ENCODE measurements at regions not wholly inside any gene's neighbourhood (a gene's known extent, or its start where the extent isn't known, plus 50 kb on each side); places are given as distances from the start of the nearest gene placed in this dataset.
"Not testable (repeated sequence)": the region's sequence is repeated elsewhere in the genome, so short reads cannot be mapped to it uniquely, and the experiment has no call there.

DNA sequence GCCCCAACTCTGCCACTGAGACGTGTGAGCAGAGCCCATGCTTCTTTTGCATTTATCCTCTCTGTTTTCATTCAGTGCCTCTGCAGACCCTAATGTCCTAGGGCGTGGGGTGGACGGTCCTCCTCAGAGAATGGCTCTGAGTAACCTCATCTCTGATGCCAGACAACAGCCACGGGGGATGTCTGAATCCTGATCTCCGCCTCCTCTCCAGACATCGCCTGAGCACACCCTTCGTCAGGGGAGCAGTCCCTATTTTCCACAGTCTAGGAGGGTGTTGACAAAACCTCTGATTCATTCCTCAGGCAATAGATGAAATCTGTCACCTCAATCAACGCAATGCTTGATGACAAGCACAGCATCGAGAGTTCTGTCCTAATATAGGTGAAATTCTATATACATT, 109.2 kb upstream of the DYRK2 start:
- no peak for ATAC-seq

DNA sequence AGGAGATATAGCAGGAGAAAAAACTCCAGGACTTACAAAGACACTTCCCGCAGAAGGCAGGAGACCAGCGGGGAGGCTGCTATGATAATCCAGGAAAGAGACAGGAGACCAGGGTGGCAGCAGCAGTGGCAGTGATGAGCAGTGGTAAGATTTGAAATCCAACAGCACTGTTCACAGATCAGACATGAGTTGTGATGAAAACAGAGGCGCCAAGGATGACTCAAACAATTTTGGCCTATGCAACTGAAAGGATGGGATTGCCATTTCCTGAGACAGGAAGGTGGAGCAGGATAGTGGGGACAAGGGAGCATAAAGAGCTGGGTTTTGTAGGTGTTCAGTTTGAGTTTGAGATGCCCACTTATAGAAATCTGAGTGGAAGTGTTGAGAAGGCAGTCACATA, 108.6 kb upstream of the DYRK2 start:
- no peak for ATAC-seq

DNA sequence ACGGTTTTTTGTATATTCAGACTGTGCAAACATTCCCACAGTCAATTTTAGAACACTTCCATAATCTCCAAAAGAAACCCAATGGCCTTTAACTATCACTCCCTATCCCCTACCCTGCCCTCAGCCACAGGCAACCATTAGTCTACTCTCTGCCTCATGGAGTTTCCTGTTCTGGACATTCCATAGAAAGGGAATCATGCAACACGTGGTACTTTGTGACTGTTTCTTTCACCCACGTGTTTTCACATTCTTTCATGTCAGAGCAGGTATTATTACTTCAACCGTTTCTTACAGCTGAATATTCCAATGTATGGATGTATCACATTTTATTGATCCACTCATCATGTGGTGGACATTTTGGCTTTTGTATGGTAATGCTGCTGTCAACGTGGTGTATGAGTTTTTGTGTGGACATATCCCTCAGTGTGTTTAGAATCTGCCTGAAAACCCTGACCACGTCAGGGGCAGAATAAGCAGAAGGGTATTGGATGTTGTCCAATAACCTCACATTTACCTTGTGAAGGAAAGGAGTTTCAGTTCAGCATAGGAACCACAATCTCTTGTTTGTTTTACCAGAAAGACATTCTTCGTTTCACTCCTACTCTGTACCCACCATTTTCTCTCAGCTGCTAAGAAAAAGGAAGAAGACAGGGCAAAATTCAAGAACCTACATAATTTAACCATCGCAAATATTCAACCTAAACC, 107.5 kb upstream of the DYRK2 start:
- ATAC-seq: no peak

DNA sequence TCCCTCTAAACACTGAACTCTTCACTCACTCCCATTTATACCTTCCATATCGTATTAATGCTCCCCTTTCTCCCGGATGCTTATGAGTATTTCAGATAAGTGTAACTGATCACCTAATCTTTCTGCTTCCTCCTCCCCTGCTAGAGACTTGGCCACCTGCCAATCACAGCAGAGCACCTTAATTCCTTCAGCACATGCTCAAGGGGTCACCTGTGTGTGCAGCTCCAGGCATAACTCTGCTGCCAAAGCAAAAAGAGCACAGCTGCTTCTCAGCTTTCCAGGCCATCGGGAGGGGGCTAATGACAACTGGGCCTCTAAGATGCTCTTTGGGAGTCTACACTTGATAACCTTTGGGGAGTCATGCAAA, 106.9 kb upstream of the DYRK2 start:
- ATAC-seq: no peak

DNA sequence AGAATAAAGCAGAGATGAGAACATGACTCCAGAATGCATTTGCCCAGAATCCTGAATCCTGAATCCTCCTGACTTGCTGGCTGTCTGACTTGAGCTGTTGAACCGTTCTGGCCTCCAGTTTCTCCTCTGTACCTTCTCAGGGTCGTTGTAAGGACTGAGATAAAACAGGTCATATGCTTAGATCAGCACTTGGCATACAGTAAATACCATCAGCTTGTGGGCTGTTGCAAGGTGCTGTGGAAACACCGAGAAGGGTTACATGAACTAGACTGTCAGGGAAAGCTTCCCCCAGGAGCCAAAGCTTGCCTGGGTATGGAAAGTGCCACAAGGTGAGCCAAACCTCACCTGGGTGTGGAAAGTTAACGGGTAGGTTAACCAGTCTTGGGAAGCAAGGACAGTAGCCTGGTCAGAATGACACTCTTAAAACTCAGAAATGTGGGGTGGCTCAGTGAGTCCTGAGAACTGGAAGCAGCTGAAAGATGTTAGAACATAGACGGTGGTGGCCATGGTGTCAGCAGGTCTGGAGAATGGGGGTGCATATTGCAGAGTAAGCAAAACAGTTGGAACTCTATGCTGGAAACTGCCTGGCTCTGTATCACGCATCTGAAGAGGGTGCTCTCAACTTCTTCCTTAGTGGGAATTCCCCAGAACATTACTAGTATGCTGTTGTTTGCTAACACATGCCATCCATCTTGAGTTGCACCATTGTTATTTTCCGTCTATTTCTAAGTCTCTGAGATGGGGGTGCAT, 105.3 kb upstream of the DYRK2 start:
- no peak for ATAC-seq

DNA sequence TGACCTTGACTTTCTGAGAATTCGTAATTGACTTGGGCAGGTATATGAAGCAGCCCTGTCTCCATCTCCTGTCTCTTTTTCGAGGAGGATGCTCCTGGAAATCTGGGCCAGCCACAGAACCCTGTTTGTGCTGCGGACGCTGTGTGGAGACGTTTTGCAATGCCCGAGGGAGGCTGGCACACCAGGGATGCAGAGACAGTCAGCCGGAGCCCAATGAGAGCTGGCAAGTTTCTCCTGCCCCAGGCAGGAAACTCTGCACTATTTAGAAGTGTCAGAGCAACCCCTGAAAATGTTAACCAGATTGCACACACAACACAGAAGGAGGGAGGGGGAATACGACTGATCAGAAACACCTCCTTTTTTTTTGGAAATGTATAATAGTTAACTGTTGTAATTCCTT, 103.2 kb upstream of the DYRK2 start:
- no peak for ATAC-seq

DNA sequence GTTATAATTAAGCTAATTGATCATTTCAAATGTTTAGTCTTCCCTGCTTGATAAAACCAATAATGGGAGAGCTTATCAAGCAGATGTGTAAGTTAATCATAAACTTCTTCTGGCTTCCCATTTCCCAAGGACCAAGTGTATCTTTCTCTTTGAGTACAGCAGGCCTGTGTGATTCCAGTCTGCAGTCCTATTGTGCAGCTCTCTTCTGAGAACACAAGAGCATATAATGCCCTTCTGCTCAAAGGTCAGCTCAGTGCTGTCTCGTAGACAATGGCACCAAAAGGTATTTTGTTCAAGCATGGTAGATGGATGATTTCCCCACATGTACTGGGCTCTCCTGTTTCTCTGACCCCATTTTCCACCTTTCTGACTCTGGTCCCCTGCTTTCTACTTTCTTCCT, 101.8 kb upstream of the DYRK2 start:
- no peak for ATAC-seq

DNA sequence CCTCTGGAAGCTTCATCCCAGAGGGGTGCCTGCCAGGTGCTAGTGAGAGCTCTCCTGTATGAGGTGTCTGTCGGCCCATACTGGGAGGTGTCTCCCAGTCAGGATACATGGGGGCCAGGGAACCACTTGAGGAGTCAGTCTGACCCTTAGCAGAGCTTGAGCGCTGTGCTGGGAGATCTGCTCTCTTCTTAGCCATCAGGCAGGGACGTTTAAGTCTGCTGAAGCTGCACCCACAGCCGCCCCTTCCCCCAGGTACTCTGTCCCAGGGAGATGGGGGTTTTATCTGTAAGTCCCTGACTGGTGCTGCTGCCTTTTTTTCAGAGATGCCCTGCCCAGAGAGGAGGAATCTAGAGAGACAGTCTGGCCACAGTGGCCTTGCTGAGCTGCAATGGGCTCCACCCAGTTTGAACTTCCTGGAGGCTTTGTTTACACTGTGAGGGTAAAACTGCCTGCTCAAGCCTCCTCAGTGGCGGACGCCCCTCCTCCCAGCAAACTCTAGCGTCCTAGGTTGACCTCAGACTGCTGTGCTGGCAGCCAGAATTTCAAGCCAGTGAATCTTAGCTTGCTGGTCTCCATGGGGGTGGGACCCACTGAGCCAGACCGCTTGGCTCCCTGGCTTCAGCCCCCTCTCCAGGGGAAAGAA, 93.3 kb upstream of the DYRK2 start:
- not testable (repeated sequence) for ATAC-seq

DNA sequence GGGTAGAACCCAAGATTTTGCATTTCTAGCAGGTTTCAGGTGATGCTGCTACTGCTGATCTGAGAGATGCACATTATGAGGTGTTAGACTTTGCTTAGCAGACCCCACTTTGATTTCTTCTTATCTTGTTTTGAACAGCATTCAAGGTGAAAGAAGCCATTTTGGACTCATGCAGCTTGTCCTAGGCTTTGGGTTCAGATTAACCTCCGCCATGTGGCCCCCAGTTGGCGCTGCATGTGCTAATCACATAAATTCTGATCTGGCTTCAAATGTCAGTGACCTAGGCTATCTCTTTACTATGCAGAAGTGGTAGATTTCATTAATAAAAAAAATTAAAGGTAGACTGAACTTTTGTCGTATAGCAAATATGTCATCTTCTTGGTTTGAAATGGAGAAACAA, 89.8 kb upstream of the DYRK2 start:
- no peak for ATAC-seq

DNA sequence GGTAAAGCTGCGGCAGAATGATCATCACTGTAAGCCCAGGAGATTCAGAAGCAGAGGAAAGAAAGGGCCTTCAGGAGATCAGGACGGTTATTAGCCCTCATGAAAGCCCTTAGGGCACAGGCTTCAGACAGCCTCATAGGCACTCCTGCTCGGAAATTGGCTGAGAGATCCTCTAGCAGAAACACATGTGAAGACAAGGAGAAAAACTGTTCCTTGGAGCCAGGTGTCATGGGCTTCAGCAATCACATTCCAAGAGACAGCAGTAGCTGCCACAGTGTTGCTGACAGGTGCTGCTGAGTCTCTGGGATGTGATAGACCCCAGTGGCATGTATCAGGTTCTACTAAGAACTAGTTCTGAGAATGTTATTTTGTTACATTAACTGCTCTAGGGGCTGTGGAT, 88.8 kb upstream of the DYRK2 start:
- ATAC-seq: no peak

DNA sequence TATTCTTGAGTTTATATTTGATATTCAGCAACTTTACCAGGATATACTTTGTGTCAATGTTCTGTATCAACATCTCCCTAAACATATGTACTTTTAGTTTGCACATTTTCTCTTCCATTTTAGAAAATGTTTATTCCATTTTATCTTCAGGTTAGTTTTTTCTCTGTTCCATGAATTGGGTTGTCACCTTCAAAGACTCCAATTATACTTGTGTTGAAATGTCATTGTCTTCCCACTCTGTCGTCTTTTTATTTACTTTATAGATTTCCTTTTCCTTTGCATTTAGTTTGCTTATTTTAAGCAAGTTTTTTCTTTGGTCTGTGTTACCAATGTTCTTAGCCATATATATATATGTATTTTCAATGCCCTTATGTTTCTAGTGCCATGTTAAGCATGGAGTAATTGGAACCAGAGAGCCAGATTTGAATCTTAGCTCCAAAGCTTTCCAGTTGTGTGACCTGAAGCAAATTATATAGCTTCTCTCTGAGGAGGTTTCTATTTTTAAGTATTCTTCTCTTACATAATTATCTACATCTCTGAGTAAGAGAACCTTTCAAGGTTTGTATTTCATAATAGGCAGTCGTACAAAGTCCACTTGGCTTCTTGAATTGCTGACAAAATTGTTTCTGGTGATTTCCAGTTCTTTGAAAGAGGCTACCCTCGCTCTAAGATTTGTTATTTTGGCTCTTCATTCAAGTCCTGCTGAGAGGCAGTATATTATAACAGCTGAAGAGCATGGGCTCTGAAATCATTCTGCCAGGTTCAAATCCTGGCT, 85.8 kb upstream of the DYRK2 start:
- ATAC-seq: no peak

DNA sequence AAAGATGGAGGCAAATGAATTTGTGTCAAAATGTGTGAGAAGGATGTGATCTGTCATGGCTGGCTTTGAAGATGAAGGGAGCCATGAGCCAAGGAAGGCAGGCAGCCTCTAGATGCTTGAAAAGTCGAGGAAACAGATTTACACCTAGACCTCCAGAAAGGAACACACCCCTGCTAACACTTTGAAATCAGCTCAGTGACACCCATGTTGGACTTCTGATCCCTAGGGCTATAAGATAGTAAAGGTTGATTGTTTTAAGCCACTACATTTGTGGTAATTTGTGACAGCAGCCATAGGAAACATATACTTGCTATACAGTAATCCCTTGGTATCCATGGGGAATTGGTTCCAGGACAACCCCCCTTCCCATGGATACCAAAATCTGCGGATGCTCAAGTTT, 80.5 kb upstream of the DYRK2 start:
- ATAC-seq: no peak

DNA sequence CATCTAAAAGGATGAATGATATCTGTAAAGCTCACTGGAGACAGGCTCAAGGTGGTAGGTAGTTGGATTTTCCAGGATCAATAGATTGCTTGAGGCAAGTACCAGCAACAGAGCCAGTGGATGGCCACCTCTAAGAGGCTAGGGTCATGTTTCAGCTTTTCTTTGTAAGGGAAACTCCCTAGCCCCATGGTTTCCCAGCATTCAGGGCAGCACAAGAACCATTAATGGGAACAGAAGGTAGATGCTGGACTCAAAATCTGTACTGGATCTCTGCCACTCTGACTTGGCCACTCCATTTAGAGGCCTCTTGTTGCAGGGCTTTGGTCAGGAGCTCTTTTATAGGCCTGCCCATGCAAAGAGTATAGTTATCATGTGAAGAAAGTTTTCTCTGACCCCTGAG, 76.1 kb upstream of the DYRK2 start:
- ATAC-seq: no peak

DNA sequence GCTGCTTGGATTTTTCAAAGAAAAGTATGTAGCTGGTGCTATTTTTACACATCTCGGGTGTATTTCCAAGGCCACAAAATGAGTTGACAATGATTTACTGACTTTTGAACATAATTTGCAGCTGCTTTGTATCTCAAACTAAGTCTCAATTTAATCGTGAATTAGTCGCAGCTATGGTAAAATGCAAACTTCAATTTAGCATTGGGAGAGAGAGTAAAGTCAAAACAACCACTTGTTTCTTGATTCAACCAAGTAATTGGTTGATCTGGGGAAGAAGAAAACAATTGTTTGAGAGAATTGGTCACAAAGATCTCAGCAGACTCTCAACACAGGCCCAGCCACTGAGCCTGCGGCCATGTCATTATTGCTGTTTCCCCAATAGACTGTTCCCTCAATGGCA, 75.0 kb upstream of the DYRK2 start:
- no peak for ATAC-seq

DNA sequence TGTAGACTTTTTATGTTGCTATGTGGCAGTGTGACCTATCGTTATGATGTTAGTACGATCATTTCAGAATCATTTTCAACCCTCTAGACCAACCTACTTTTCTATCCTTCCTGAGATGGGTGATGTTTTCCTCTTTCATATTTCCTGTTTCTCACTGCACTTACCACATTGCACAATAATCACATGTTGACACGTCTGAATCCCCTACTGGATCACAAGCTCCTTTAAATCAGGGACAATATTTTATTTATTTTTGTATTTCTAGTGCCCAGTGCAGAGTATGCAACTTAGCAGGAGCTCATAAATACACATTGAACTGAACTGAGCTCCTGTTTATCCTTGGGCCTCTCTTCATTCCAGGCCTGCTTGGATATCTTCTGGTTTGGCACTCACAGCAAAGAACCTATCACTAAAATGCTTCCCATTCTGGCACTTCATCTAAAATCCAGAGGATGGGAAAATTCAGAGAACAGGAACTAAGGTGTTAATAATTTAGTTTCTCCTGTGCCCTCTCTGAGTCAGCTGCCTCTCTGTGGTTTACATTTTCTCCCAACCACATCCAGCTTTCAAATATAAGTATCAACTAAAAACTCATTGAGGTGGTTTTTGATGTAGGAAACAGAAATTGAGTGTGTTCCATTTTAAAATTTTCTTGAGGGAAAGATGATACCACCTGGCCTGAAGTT, 69.4 kb upstream of the DYRK2 start:
- no peak for ATAC-seq

DNA sequence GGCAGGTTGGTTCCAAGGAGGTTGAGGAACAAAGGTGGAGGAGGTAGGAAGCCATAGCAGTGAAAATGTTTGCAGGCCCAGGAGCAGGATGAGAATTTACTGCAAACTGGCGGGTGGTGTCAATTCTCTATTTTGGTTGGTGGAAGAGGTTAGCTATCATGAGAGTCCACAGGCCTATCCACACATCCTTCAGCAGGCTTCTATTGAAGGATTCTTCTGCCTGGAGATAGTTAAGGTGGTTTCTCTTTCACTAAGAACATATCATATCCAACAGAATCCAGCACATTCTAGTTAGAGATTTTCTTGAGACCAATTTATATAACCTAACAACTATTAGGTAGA, 68.9 kb upstream of the DYRK2 start:
- ATAC-seq: no peak

DNA sequence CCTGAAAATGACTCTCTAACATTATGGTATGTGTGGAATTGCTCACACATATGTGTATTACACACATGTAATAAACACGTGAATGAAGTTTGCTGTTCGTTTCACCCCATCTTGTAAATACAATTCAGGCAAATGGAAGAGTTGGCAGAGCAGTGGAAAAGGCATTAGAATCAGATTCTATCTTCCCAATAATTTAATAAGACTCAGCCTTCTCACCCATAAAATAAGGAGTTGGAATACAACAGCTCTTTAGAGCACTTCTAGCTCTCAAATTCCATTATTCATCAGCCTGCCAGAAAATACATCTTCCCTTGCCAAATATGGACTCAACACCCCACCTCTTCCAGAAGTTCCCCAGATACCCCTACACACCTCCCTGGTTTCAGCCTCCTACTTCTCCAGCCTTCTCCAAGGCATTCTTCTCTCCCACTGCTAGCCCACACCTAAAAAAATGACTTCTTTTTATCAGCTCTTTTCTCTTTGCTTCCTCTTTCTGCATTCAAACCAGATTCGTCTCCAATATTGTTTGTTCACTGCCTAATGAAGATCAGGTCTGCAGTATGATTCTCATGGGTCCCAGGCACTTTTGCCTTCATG, 66.2 kb upstream of the DYRK2 start:
- ATAC-seq: no peak

DNA sequence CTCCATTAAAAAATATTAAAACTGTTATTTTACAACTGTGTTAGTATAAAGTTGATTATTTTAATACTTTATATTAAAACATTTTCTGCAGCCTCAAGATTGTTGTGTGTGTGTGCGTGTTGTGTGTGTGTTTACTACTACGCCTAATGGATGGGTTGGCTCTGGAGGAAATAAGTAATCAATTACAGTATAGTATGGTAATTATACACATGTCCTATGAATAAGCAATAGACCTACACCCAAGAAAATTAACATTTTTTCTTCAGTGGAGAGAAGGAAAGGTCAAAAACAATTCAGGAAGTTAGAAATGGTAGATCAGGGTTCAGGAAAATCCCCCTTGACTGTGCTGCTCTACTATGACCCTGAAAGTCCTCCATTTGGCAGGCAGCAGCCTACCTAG, 65.7 kb upstream of the DYRK2 start:
- no peak for ATAC-seq

DNA sequence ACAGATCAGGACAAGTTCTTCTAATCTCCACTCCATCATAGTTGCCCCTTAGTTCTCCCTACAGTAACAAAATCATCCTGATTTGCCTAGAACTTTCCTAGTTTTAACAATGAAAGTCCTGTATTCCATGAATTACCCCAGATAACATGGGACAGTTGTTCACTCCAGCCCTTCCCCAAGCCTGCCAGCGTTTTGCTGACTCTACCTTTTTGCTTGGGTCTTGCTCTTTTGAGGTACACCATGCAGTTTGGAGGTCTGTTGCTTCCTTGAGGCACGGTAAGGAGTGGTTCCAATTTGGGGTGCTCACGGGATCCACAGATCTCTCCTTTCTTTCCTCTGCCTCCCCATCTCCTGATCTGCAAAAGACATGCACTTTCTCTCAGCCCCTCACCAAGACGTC, 61.6 kb upstream of the DYRK2 start:
- ATAC-seq: no peak

DNA sequence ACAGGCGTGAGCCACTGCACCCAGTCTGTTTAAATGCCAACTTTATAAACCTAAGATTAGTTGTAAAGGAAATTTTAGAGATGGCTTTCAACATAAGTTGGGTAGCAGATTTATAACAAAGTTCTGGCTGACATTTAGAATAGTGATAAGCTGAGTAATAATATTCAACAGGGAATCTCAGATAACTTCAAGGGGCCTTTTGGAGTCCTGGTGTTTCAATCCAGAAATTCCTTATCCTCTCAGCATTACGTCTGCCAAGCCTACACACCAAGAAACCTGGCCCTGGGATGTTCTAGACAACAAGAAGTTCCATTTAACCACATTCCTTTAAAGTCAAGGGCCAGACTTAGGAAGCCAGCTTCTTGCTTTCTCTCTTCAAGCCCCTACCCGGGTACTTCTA, 59.5 kb upstream of the DYRK2 start:
- no peak for ATAC-seq

DNA sequence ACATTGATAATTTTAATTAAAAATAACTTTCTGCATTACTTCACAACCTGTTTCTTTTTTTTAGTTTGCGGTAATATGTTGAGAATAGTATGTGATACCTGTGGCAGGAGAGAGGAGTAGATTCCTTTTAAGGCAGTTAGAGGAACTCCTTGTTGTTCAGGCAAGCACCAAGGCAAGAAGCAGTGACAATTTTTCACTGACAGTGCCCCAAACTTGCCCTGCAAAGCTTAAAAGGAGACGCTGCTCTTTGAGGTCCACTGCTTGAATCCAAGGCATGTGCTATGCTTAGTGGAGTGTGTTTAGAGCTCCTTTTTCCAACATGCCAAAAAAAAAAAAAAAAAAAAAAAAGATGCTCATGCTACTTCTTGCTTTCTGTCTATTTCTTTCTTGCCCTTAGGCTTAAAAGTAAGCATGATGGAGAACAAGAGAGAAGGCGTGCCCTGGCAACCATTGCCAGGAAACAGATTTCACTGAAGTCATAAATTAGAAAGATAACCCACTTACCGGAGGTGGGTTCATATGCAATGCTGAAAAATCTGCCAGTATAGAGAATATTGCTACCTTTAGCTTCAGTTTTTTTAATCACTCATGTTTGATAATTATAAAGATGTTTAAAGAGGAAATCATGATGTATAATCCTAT, 58.3 kb upstream of the DYRK2 start:
- no peak for ATAC-seq
